HepG2 (cell line): ENCODE measurements at regions not wholly inside any gene's neighbourhood (a gene's known extent, or its start where the extent isn't known, plus 50 kb on each side); places are given as distances from the start of the nearest gene placed in this dataset.

ENCODE experiments used
- FOXP1 ChIP-seq, 2 experiments: fragments of 450-650 bp in 1 of 2; IDR thresholded peaks; 2 replicates each; pipeline ENCODE4 v1.6.1; 2017 to 2018; ENCODE audit warnings: antibody characterized with exemption in 1 of 2
- HNF4A ChIP-seq: sonication (generic); formaldehyde crosslinking; IDR thresholded peaks from 2 replicates; pipeline ENCODE4 v1.4.0; 2020; ENCODE audit warnings: missing genetic modification reagents
- HNF4G ChIP-seq, 2 experiments: sonication (generic) in 1 of 2; formaldehyde crosslinking in 1 of 2; IDR thresholded peaks; 2 replicates each; pipeline versions ENCODE4 v1.4.0 to v1.6.1; 2011 to 2020; ENCODE audit warnings: borderline replicate concordance in 2 of 2, low read depth in 2 of 2, mild to moderate bottlenecking in 2 of 2, low read length in 1 of 2, missing genetic modification reagents in 1 of 2, moderate library complexity in 1 of 2
- NCOR1 ChIP-seq: fragments of 200-600 bp; sonication (generic); IDR thresholded peaks from 2 replicates; pipeline ENCODE4 v1.7.0; 2017; ENCODE audit warnings: antibody characterized with exemption, low read length, borderline replicate concordance
- PHF21A ChIP-seq: sonication (generic); formaldehyde crosslinking; IDR thresholded peaks from 2 replicates; pipeline ENCODE4 v1.5.0; 2020; ENCODE audit warnings: mild to moderate bottlenecking, missing genetic modification reagents
- POLR2A ChIP-seq, 2 experiments: IDR thresholded peaks; 2 replicates each; pipeline ENCODE4 v1.6.1; 2011; ENCODE audit warnings: low read depth in 2 of 2, low read length in 2 of 2, mild to moderate bottlenecking in 1 of 2, moderate library complexity in 1 of 2; ENCODE audit not compliant: insufficient read depth in 1 of 2
- RAD21 ChIP-seq: fragments of 450-650 bp; formaldehyde crosslinking; IDR thresholded peaks from 2 replicates; pipeline ENCODE4 v1.5.0; 2020; ENCODE audit warnings: mild to moderate bottlenecking
- RORA ChIP-seq: sonication (generic); formaldehyde crosslinking; IDR thresholded peaks from 2 replicates; pipeline ENCODE4 v1.5.0; 2020; ENCODE audit warnings: mild to moderate bottlenecking, missing genetic modification reagents, moderate library complexity
- RXRB ChIP-seq: IDR thresholded peaks from 2 replicates; pipeline ENCODE4 v1.6.1; 2016; ENCODE audit warnings: borderline replicate concordance, missing genetic modification reagents, missing compliant biosample characterization
- TCF7 ChIP-seq: sonication (generic); IDR thresholded peaks from 2 replicates; pipeline ENCODE4 v1.6.1; 2016; ENCODE audit warnings: antibody characterized with exemption, low read depth
- ZKSCAN1 ChIP-seq: fragments of 150-350 bp; IDR thresholded peaks from 2 replicates; pipeline ENCODE4 v1.6.1; 2014; ENCODE audit warnings: low read length
- ZNF292 ChIP-seq: sonication (generic); formaldehyde crosslinking; IDR thresholded peaks from 2 replicates; pipeline ENCODE4 v1.8.1; 2022; ENCODE audit warnings: mild to moderate bottlenecking, low read depth, missing genetic modification reagents, borderline replicate concordance
- ZNF589 ChIP-seq: sonication (generic); formaldehyde crosslinking; conservative IDR thresholded peaks from 2 replicates; pipeline ENCODE4 v1.8.0; 2022; ENCODE audit warnings: mild to moderate bottlenecking, moderate library complexity, missing genetic modification reagents
- ZNF598 ChIP-seq: sonication (generic); formaldehyde crosslinking; IDR thresholded peaks from 2 replicates; pipeline ENCODE4 v1.5.1; 2020; ENCODE audit warnings: mild to moderate bottlenecking, missing genetic modification reagents, borderline replicate concordance
- ZSCAN9 ChIP-seq: IDR thresholded peaks from 2 replicates; pipeline ENCODE4 v1.6.1; 2016; ENCODE audit warnings: borderline replicate concordance
- TF ChIP-seq, protein P1 (sequence below): sonication (generic); formaldehyde crosslinking; IDR thresholded peaks from 2 replicates; pipeline ENCODE4 v1.5.0; 2020; ENCODE audit warnings: mild to moderate bottlenecking, missing genetic modification reagents
- TF ChIP-seq, protein P2 (sequence below): sonication (generic); formaldehyde crosslinking; conservative IDR thresholded peaks from 2 replicates; pipeline ENCODE4 v1.4.0; 2020; ENCODE audit warnings: mild to moderate bottlenecking, missing genetic modification reagents, moderate library complexity
- TF ChIP-seq, protein P3 (sequence below): sonication (generic); formaldehyde crosslinking; IDR thresholded peaks from 2 replicates; pipeline ENCODE4 v1.9.0; 2021; ENCODE audit warnings: missing genetic modification reagents, borderline replicate concordance
- TF ChIP-seq, protein P4 (sequence below): sonication (generic); formaldehyde crosslinking; IDR thresholded peaks from 2 replicates; pipeline ENCODE4 v1.4.0; 2020; ENCODE audit warnings: missing genetic modification reagents
- TF ChIP-seq, protein P5 (sequence below): sonication (generic); formaldehyde crosslinking; IDR thresholded peaks from 2 replicates; pipeline ENCODE4 v1.9.0; 2021; ENCODE audit warnings: missing genetic modification reagents, mild to moderate bottlenecking, borderline replicate concordance

DNA sequence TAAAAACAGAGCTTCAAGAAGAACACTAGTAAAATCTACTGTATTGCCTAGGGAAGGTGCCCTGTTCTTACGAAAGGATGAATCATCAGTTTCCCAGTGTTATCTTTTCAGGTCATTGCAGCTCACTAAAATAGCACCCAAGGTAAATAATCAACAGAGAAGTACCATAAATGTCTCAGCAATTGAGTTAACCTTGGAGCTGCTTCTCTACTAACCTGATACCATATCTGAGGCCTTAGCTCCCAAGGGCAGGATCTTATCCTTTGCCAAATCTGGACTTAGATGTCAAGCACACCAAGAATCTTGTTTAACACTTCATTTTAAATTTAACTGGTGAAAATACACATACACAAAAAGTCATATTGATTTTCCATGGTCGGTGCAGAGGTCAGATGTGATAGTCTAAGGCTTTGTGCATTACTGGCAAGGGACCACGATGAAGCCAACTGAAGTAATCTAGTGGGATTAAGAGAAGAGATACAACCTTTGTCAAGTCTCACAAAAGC lies 81.5 kb downstream of the EDN1 start (continued):
- TF ChIP-seq, protein P1, sequence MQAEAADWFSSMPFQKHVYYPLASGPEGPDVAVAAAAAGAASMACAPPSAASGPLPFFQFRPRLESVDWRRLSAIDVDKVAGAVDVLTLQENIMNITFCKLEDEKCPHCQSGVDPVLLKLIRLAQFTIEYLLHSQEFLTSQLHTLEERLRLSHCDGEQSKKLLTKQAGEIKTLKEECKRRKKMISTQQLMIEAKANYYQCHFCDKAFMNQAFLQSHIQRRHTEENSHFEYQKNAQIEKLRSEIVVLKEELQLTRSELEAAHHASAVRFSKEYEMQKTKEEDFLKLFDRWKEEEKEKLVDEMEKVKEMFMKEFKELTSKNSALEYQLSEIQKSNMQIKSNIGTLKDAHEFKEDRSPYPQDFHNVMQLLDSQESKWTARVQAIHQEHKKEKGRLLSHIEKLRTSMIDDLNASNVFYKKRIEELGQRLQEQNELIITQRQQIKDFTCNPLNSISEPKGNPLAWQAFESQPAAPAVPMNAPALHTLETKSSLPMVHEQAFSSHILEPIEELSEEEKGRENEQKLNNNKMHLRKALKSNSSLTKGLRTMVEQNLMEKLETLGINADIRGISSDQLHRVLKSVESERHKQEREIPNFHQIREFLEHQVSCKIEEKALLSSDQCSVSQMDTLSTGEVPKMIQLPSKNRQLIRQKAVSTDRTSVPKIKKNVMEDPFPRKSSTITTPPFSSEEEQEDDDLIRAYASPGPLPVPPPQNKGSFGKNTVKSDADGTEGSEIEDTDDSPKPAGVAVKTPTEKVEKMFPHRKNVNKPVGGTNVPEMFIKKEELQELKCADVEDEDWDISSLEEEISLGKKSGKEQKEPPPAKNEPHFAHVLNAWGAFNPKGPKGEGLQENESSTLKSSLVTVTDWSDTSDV (CRISPR knock-in tag) = no peak
- peak; percentile 65; the same call in 1 of the 2 replicates for TF ChIP-seq HNF4A (CRISPR knock-in tag)
- no peak for TF ChIP-seq HNF4G (IDR thresholded peaks at IDR 0.05; ENCODE audit: borderline replicate concordance, low read depth, low read length)
- no peak for TF ChIP-seq HNF4G (CRISPR knock-in tag; IDR thresholded peaks at IDR 0.05; ENCODE audit: borderline replicate concordance, low read depth)
- TF ChIP-seq NCOR1 = no peak
- TF ChIP-seq RXRB (CRISPR knock-in tag) = peak; percentile 88
- peak; percentile 60; the same call in 1 of the 2 replicates for TF ChIP-seq PHF21A
- TF ChIP-seq, protein P2, sequence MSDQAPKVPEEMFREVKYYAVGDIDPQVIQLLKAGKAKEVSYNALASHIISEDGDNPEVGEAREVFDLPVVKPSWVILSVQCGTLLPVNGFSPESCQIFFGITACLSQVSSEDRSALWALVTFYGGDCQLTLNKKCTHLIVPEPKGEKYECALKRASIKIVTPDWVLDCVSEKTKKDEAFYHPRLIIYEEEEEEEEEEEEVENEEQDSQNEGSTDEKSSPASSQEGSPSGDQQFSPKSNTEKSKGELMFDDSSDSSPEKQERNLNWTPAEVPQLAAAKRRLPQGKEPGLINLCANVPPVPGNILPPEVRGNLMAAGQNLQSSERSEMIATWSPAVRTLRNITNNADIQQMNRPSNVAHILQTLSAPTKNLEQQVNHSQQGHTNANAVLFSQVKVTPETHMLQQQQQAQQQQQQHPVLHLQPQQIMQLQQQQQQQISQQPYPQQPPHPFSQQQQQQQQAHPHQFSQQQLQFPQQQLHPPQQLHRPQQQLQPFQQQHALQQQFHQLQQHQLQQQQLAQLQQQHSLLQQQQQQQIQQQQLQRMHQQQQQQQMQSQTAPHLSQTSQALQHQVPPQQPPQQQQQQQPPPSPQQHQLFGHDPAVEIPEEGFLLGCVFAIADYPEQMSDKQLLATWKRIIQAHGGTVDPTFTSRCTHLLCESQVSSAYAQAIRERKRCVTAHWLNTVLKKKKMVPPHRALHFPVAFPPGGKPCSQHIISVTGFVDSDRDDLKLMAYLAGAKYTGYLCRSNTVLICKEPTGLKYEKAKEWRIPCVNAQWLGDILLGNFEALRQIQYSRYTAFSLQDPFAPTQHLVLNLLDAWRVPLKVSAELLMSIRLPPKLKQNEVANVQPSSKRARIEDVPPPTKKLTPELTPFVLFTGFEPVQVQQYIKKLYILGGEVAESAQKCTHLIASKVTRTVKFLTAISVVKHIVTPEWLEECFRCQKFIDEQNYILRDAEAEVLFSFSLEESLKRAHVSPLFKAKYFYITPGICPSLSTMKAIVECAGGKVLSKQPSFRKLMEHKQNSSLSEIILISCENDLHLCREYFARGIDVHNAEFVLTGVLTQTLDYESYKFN = peak; percentile 79
- no peak for TF ChIP-seq FOXP1 (IDR thresholded peaks at IDR 0.05)
- peak; percentile 85 for TF ChIP-seq FOXP1 (CRISPR knock-in tag; IDR thresholded peaks at IDR 0.05)
- no peak for TF ChIP-seq ZKSCAN1
- TF ChIP-seq, protein P3, sequence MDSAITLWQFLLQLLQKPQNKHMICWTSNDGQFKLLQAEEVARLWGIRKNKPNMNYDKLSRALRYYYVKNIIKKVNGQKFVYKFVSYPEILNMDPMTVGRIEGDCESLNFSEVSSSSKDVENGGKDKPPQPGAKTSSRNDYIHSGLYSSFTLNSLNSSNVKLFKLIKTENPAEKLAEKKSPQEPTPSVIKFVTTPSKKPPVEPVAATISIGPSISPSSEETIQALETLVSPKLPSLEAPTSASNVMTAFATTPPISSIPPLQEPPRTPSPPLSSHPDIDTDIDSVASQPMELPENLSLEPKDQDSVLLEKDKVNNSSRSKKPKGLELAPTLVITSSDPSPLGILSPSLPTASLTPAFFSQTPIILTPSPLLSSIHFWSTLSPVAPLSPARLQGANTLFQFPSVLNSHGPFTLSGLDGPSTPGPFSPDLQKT = no peak
- 0 out of 2 replicates have a peak, but pooled peaks have one; percentile 65 for TF ChIP-seq ZSCAN9 (CRISPR knock-in tag)
- TF ChIP-seq RAD21 = no peak
- TF ChIP-seq, protein P4, sequence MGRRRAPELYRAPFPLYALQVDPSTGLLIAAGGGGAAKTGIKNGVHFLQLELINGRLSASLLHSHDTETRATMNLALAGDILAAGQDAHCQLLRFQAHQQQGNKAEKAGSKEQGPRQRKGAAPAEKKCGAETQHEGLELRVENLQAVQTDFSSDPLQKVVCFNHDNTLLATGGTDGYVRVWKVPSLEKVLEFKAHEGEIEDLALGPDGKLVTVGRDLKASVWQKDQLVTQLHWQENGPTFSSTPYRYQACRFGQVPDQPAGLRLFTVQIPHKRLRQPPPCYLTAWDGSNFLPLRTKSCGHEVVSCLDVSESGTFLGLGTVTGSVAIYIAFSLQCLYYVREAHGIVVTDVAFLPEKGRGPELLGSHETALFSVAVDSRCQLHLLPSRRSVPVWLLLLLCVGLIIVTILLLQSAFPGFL (CRISPR knock-in tag) = no peak
- TF ChIP-seq POLR2A (IDR thresholded peaks at IDR 0.05; ENCODE audit: insufficient read depth in 1 of 2, low read depth in 2 of 2, low read length in 2 of 2) = no peak
- no peak for TF ChIP-seq ZNF598 (CRISPR knock-in tag)
- peak; percentile 15; the same call in 1 of the 2 replicates for TF ChIP-seq ZNF292 (CRISPR knock-in tag)
- TF ChIP-seq, protein P5, sequence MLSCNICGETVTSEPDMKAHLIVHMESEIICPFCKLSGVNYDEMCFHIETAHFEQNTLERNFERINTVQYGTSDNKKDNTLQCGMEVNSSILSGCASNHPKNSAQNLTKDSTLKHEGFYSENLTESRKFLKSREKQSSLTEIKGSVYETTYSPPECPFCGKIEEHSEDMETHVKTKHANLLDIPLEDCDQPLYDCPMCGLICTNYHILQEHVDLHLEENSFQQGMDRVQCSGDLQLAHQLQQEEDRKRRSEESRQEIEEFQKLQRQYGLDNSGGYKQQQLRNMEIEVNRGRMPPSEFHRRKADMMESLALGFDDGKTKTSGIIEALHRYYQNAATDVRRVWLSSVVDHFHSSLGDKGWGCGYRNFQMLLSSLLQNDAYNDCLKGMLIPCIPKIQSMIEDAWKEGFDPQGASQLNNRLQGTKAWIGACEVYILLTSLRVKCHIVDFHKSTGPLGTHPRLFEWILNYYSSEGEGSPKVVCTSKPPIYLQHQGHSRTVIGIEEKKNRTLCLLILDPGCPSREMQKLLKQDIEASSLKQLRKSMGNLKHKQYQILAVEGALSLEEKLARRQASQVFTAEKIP (CRISPR knock-in tag) = no peak
- TF ChIP-seq TCF7 = peak; percentile 39; the same call in 1 of the 2 replicates
- TF ChIP-seq RORA (CRISPR knock-in tag) = 0 out of 2 replicates have a peak, but pooled peaks have one; percentile 78
- TF ChIP-seq ZNF589 (CRISPR knock-in tag) = no peak
